Ectodermal cell (in vitro differentiated cells): ENCODE measurements at regions not wholly inside any gene's neighbourhood (a gene's known extent, or its start where the extent isn't known, plus 50 kb on each side); places are given as distances from the start of the nearest gene placed in this dataset.

ENCODE experiments used
- H3K27ac ChIP-seq: 2 replicates; pipeline ENCODE4 v1.7.0; 2013; ENCODE audit warnings: mild to moderate bottlenecking, low read depth, low read length; ENCODE audit not compliant: insufficient read depth, poor library complexity, severe bottlenecking
- H3K27me3 ChIP-seq: 2 replicates; pipeline ENCODE4 v1.7.0; 2013; ENCODE audit warnings: mild to moderate bottlenecking, low read length; ENCODE audit not compliant: insufficient read depth, control insufficient read depth, poor library complexity, severe bottlenecking
- H3K36me3 ChIP-seq: one replicate; pipeline ENCODE4 v1.7.0; 2013; ENCODE audit warnings: low read length; ENCODE audit not compliant: control insufficient read depth, insufficient read depth
- H3K4me1 ChIP-seq: one replicate; pipeline ENCODE4 v1.7.0; 2013; ENCODE audit warnings: low read length; ENCODE audit not compliant: control insufficient read depth, insufficient read depth
- H3K4me3 ChIP-seq: 2 replicates; pipeline ENCODE4 v1.7.0; 2013; ENCODE audit warnings: low read depth, low read length, control low read depth; ENCODE audit not compliant: insufficient read depth
- H3K9me3 ChIP-seq: 2 replicates; pipeline ENCODE4 v1.7.0; 2013; ENCODE audit warnings: mild to moderate bottlenecking, low read length, moderate library complexity; ENCODE audit not compliant: control insufficient read depth
- WGBS, 2 experiments: methylation state at CpG; one replicate each; pipeline ENCODE4 v1.1.7; 2013; ENCODE audit warnings: missing lambda C conversion rate in 2 of 2; 5-methylcytosine and 5-hydroxymethylcytosine counted together

DNA sequence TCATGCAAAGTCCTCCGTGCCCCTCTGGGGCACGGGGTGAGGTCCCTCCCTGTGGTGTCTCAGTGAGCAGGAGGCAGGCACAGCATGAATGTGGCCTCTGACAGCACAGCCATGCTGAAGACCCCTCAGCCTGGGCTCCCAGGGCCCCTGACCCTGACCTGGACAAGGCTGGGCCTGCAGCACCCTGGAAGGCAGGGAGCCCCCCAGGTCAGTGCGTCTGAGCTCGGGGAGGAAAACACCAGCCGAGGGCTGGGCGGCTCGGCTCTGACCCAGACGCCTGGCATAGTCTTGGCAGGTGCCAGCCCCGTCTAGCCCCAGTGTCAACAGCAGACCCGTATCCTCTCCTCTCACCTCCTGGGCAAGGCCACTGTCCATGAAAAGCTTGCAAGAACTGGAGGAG lies 1276.6 kb downstream of the BRD1 start:
- 96% methylated on average over 10 of the region's 10 CpGs for WGBS, 2 experiments

DNA sequence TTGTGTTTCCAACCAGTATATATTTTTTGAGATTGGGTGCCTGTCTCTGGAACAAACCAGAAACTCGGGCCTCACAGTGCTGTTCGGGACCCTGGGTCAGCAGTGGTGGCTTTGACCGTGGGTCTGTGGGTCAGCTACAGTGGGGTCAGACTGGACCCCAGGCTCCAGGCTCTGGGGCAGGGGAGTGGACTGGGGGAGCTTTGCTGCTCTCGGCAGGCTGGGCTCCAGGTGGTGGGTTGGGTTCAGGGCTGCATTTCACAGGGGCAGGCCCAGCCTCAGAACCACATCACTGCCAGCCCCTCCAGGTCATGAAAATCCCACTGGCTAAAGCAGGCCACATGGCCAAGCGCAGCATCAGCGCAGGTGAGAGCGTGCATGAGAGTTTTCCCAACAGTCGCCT lies 1279.3 kb downstream of the BRD1 start:
- H3K4me1 ChIP-seq = no peaks in the 10 kb centered on the region
- no peak overlapping the region for H3K4me3 ChIP-seq
- H3K27ac ChIP-seq = no peak overlapping the region
- no peaks in the 10 kb centered on the region for H3K9me3 ChIP-seq
- no peaks in the 10 kb centered on the region for H3K36me3 ChIP-seq
- H3K27me3 ChIP-seq = no peaks in the 10 kb centered on the region
- 95 to 97% methylated on average over 8 of the region's 8 CpGs for WGBS, 2 experiments

More for the DNA sequence above, 1276.6 kb downstream of the BRD1 start:
- Histone ChIP-seq H3K4me1 (peaks cover 4% of the 10 kb centered on the region), H3K4me3 (no peak overlapping the region), H3K27ac (no peak overlapping the region), H3K9me3 (no peaks in the 10 kb centered on the region), H3K36me3 (no peaks in the 10 kb centered on the region), H3K27me3 (no peaks in the 10 kb centered on the region)

DNA sequence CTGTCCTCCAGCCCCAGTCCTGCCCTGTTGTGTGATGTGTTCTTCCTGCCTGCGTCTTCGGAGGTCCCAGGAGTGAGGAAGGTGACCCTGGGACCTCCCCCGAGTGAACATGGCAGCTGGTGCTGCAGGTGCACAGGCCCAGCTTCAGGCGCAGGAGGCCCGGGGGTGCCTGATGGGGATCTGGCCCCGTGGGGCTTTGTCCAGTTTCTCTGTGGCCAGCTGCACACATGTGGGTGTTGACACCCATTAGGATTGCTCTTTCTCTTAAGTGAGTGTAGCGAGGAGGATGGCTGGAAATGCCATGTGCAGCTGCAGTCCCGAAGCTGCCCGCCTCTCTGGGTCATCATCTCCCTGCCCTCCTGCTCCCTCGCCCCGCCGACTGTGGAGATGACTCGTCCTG lies 1279.7 kb downstream of the BRD1 start:
- H3K4me3 ChIP-seq = no peak overlapping the region
- no peaks in the 10 kb centered on the region for H3K27me3 ChIP-seq
- H3K4me1 ChIP-seq = no peaks in the 10 kb centered on the region
- no peaks in the 10 kb centered on the region for H3K9me3 ChIP-seq
- no peaks in the 10 kb centered on the region for H3K36me3 ChIP-seq
- 93 to 95% methylated on average over 13 of the region's 13 CpGs for WGBS, 2 experiments
- H3K27ac ChIP-seq = no peak overlapping the region

DNA sequence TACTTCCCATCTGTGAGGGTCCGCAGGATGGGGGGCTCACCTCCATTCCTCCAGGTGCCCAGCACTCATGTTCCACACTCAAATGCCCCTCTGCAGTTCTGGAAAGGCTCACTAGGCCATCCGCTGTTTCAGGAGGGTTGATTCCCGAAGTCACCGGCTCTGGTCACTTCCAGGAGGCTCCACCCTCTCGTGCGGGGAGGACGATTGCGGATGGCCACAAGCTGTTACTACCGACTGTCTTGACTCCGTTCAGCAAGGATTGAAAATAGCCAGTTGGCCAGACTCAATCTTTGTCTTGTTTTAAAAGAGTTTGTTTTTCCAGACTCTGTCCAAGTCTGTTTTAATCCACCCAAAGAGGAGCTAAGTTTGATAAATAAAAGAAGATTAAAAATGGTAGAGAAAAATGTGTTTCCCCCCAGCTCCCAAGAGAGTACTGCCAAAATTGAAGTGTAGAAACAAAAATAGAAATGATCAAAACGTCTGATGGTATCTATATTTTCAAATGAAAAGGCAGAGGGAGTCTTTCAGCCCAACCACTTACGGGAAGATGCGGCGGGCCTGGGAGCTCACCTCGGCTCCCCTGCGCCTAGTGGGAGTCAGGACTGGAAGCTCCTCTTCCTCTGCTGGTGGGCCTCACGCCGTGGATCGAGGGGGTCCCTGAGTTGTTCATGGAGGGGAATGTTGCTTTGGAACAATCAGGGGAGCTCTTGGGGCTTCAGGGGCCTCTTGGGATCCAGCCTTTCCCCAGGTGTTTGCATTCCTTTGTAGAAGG lies 1280.8 kb downstream of the BRD1 start:
- Histone ChIP-seq H3K27me3 (no peaks in the 10 kb centered on the region), H3K27ac (no peak overlapping the region), H3K36me3 (no peaks in the 10 kb centered on the region), H3K4me3 (no peak overlapping the region), H3K9me3 (no peaks in the 10 kb centered on the region), H3K4me1 (no peaks in the 10 kb centered on the region)
- 90 to 91% methylated on average over 19 of the region's 19 CpGs for WGBS, 2 experiments

DNA sequence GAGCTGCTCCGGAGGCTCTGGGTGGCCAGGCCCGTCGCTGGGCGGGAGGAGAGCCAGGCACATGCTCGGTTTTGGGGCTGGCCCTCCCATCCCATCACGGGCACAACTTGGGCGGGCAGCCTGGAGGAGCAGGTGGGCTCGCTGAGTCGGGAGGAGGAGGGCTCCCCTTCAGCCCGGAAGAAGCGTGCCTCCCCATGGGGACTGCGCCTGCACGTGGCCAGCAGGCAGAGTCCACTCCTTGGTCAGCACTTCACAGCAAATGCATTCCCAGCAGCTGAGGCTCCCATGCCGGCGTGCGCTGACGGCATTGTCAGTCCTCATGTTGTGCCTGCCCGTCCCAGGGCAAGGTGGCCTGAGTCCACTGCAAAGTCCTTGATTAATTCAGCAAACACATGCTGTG lies 1281.7 kb downstream of the BRD1 start:
- WGBS, 2 experiments = 89 to 90% methylated on average over 18 of the region's 18 CpGs
- Histone ChIP-seq H3K4me1 (no peaks in the 10 kb centered on the region), H3K9me3 (no peaks in the 10 kb centered on the region), H3K27ac (no peak overlapping the region), H3K4me3 (no peak overlapping the region), H3K27me3 (no peaks in the 10 kb centered on the region), H3K36me3 (no peaks in the 10 kb centered on the region)

DNA sequence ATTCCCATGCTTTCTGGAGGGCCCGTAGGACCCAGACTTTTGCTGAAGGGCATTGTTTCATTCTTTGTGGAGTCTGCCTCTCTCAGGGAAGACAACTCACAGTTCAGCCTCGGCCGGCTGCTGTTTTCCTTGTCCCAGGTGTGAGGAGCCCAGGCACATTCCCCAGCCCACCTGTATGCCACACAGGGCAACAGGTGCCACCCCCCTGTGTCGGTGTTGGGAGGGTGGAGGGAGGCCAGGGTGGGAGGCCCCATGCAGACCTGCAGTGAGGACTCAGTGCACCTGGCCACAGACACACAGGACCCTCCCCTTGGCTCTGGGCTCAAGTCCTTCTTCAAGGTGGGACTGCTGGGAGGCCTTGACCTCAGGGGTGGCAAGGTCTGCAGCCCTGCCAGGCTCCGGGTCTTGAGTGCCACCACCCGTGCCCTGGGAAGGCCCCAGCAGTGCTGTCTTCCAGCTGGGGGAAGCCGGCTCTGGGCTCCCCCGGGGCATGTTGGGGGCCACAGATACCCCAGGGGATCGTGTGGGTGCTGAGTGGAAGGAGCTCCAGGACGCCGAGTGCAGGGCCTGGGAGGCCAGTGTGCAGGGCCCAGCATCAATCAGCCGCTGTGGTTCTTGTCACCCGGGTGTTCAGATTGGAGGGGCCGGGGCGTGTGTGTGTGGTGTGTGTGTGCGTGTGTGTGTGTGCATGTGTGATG lies 1286.1 kb downstream of the BRD1 start:
- WGBS, 2 experiments = 95% methylated on average over 16 of the region's 16 CpGs
- no peaks in the 10 kb centered on the region for H3K4me1 ChIP-seq
- H3K9me3 ChIP-seq = no peaks in the 10 kb centered on the region
- H3K36me3 ChIP-seq = no peaks in the 10 kb centered on the region
- H3K27me3 ChIP-seq = no peaks in the 10 kb centered on the region
- H3K4me3 ChIP-seq = no peak overlapping the region
- H3K27ac ChIP-seq = no peak overlapping the region

DNA sequence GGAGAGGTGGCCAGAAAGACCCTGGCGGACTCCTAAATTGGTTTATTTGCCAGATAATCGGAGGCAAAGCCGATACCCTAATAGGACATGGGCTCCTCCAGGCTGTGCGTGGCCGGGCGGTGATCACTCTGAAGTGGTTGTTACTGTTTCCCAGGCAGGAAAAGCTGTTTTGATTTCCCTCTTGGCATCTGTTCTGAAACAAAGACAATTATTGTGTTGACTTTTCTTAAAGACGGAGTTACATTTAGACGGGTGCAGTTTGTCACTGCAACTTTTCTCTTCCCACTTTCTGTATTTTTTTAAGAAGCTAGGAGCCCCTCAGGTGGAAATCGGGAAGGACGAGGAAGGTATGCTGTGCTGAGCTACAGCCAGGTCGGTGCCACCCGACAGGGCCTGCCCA lies 1288.4 kb downstream of the BRD1 start:
- Histone ChIP-seq H3K4me1 (no peaks in the 10 kb centered on the region), H3K9me3 (no peaks in the 10 kb centered on the region), H3K36me3 (no peaks in the 10 kb centered on the region), H3K27ac (no peak overlapping the region), H3K4me3 (no peak overlapping the region), H3K27me3 (no peaks in the 10 kb centered on the region)
- 95% methylated on average over 12 of the region's 12 CpGs for WGBS, 2 experiments

DNA sequence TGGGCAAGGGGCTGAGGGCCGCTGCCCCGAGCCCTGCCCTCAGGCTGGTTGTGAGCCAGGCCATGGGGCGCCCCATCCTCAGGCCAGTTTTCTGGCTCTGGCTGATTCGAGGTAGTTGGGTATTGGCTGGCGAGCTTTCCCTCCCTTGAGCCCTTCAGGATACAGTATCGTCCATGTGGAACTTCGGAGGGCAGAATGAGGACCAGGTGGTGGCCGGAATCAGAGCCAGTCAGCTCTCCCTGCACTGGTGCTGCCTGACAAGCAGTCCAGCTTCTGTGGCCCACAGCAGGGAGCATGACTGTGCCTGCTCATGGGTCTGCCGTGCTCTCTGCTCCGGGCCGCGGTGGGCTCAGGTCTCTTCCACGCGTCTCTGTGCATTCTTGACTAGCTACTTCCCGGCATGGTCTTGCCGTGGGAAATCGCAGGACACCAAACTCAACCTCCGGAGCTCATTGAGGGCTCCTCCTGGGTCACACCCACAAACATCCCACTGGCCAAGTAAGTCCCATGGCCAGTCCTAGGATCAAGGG lies 1289.3 kb downstream of the BRD1 start:
- Histone ChIP-seq H3K9me3 (no peaks in the 10 kb centered on the region), H3K4me1 (no peaks in the 10 kb centered on the region), H3K27me3 (no peaks in the 10 kb centered on the region), H3K27ac (no peak overlapping the region), H3K4me3 (no peak overlapping the region), H3K36me3 (no peaks in the 10 kb centered on the region)
- WGBS, 2 experiments = 89 to 90% methylated on average over 18 of the region's 18 CpGs

DNA sequence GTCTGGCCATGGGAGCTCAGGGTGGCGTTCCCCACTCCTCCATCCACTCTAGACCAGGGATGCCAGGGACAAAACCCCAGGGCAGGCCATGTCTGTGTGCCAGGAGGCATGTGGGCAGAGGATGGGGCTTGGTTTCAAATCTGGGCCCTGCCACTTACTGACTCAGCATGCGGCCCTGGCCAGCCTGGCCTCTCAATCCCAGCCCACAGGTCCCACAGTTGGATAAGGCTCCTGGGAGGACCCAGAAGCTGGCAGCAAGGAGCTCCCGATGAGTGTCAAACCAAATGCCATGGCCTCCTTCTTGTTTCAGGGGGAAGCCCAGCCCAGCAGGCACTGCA lies 1290.4 kb downstream of the BRD1 start:
- Histone ChIP-seq H3K27me3 (no peaks in the 10 kb centered on the region), H3K36me3 (no peaks in the 10 kb centered on the region), H3K9me3 (no peaks in the 10 kb centered on the region), H3K4me3 (no peak overlapping the region), H3K27ac (no peak overlapping the region), H3K4me1 (peaks cover 5% of the 10 kb centered on the region)
- WGBS, 2 experiments = 93 to 98% methylated on average over 3 of the region's 3 CpGs

DNA sequence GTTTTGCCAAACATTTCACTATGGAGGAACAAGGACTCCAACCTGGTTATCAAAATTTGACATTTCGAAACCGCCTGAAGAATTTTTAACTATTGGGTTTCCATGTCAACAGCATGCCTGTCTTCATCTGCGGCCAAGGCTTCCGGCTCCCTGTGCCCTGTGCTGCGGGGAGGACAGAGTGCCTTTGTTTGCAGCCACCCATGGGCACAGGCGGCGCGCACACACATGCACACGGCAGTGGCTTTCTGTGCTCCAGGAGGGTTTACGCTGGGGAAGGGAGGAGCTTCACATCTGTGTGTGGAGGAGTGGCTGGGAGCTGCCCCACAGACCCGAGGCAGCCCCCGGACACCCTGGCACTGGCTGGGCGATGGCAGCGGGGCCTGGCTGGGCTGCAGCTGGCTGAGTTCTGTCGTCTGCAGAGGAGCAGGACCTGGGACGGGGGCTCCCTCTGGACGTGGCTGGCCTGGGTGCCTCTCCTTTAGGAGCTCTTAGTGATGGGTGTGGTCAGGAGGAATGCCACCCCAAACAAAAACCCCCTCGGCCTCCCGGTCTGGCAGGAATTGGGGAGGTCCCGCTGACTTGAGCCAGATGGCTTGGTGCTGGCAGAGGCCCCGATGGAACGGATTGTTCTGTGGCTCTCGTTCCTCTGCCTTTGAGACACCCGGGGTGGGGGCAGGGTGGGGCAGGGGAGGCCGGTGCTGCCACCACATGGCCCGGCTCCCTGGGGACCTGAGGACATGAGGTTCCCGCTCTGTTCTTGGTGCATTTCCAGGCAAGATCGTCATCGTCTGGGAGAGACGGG lies 1290.9 kb downstream of the BRD1 start:
- H3K4me1 ChIP-seq = peaks cover 10% of the 10 kb centered on the region
- no peaks in the 10 kb centered on the region for H3K27me3 ChIP-seq
- 93 to 94% methylated on average over 30 of the region's 30 CpGs for WGBS, 2 experiments
- H3K4me3 ChIP-seq = no peak overlapping the region
- no peaks in the 10 kb centered on the region for H3K36me3 ChIP-seq
- H3K9me3 ChIP-seq = no peaks in the 10 kb centered on the region
- no peak overlapping the region for H3K27ac ChIP-seq
